Right lobe of liver (tissue), 4 donors: ENCODE measurements at regions not wholly inside any gene's neighbourhood (a gene's known extent, or its start where the extent isn't known, plus 50 kb on each side); places are given as distances from the start of the nearest gene placed in this dataset.

Experiments used
- POLR2A ChIP-seq: fragments of 450-650 bp; IDR thresholded peaks from one replicate; pipeline ENCODE4 v1.6.1; 2017; ENCODE audit warnings: antibody characterized with exemption, mild to moderate bottlenecking
- TF ChIP-seq, protein P1 (sequence below), 4 donors: fragments of 200-600 bp in 3 of 4; fragments of 450-650 bp in 1 of 4; IDR thresholded peaks; one replicate each; pipeline versions ENCODE4 v1.5.1 to v1.8.0; 2016 to 2022; ENCODE audit warnings: antibody characterized with exemption in 4 of 4, mild to moderate bottlenecking in 2 of 4
- donor health status: DM: no; HTN: no; CAD: no.
- donor health status: DM: no; HTN: no; CAD: no.
- donor health status: DM: no; HTN: yes; CAD: no.

- TF ChIP-seq, protein P1, sequence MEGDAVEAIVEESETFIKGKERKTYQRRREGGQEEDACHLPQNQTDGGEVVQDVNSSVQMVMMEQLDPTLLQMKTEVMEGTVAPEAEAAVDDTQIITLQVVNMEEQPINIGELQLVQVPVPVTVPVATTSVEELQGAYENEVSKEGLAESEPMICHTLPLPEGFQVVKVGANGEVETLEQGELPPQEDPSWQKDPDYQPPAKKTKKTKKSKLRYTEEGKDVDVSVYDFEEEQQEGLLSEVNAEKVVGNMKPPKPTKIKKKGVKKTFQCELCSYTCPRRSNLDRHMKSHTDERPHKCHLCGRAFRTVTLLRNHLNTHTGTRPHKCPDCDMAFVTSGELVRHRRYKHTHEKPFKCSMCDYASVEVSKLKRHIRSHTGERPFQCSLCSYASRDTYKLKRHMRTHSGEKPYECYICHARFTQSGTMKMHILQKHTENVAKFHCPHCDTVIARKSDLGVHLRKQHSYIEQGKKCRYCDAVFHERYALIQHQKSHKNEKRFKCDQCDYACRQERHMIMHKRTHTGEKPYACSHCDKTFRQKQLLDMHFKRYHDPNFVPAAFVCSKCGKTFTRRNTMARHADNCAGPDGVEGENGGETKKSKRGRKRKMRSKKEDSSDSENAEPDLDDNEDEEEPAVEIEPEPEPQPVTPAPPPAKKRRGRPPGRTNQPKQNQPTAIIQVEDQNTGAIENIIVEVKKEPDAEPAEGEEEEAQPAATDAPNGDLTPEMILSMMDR (IDR thresholded peaks at IDR 0.05): no peak
- no peak for TF ChIP-seq POLR2A
Measured at GRCh38 chr15:95880031-95880570, 450.4 kb upstream of the NR2F2 start.
